Esophagus muscularis mucosa (tissue), 4 donors: ENCODE measurements at regions not wholly inside any gene's neighbourhood (a gene's known extent, or its start where the extent isn't known, plus 50 kb on each side); places are given as distances from the start of the nearest gene placed in this dataset.
A peak's percentile ranks its signal among the peaks of the same experiment; 100 is the strongest.

Source experiments
- DNase-seq: peaks from one replicate; pipeline ENCODE4 v3.0.0-alpha.2; 2017; ENCODE audit errors: extremely low spot score
- H3K27ac ChIP-seq, 4 donors: fragments of 200-600 bp; sonication (generic); replicated peaks in 1 of 4; 1 replicate in 3 of 4; 2 replicates in 1 of 4; pipeline ENCODE4 v1.5.1; 2016 to 2019; ENCODE audit warnings: mild to moderate bottlenecking in 1 of 4
- H3K27me3 ChIP-seq, 4 donors: fragments of 200-600 bp; sonication (generic); one replicate each; pipeline versions ENCODE4 v1.5.1 to v1.6.0; 2016 to 2019
- H3K36me3 ChIP-seq, 4 donors: fragments of 200-600 bp; sonication (generic); one replicate each; pipeline ENCODE4 v1.5.1; 2016 to 2019
- H3K4me1 ChIP-seq, 4 donors: fragments of 200-600 bp; sonication (generic); one replicate each; pipeline ENCODE4 v1.5.1; 2016 to 2019
- H3K4me3 ChIP-seq, 4 donors: fragments of 200-600 bp; sonication (generic); 1 replicate in 2 of 4; 2 replicates in 2 of 4; pipeline ENCODE4 v1.5.1; 2016 to 2019; ENCODE audit warnings: mild to moderate bottlenecking in 4 of 4, moderate library complexity in 1 of 4
- H3K9me3 ChIP-seq, 4 donors: fragments of 200-600 bp; sonication (generic); 1 replicate in 3 of 4; 2 replicates in 1 of 4; pipeline ENCODE4 v1.5.1; 2016 to 2019
- CTCF ChIP-seq, 3 experiments: fragments of 200-600 bp in 2 of 3; fragments of 450-650 bp in 1 of 3; sonication (generic) in 2 of 3; IDR thresholded peaks; one replicate each; pipeline ENCODE4 v1.5.1; 2017 to 2019; ENCODE audit warnings: antibody characterized with exemption in 3 of 3, mild to moderate bottlenecking in 2 of 3, moderate library complexity in 1 of 3
- EP300 ChIP-seq: sonication (generic); formaldehyde crosslinking; IDR thresholded peaks from one replicate; pipeline ENCODE4 v1.6.1; 2017; ENCODE audit warnings: antibody characterized with exemption
- POLR2A ChIP-seq: fragments of 450-650 bp; IDR thresholded peaks from one replicate; pipeline ENCODE4 v1.6.1; 2017; ENCODE audit warnings: antibody characterized with exemption, moderate library complexity, mild to moderate bottlenecking, low read depth
- POLR2AphosphoS5 ChIP-seq, 2 donors: sonication (generic); formaldehyde crosslinking; IDR thresholded peaks; one replicate each; pipeline ENCODE4 v1.6.1; 2017; ENCODE audit warnings: antibody characterized with exemption in 2 of 2
- WGBS: methylation state at CpG from one replicate; pipeline ENCODE4 v1.1.5; 2018; 5-methylcytosine and 5-hydroxymethylcytosine counted together
- intact Hi-C: fragments of 100-400 bp; cut with DNase I; formaldehyde crosslinking; loops from one replicate; pipeline ENCODE4 v1.15.1; 2023

- intact Hi-C loops: loop anchor here (5.0 kb wide), 1 partner anchor 294 kb away; no protein-coding TSS in a partner anchor
- Histone ChIP-seq H3K27me3 (no peaks in the 10 kb centered on the region), H3K4me1 (peaks cover 0 to 6% (median 0%) of the 10 kb centered on the region in 4 donors), H3K36me3 (no peaks in the 10 kb centered on the region), H3K9me3 (no peaks in the 10 kb centered on the region), H3K27ac (no peak overlapping the region), H3K4me3 (no peak overlapping the region)
- WGBS: 55% methylated on average over 7 of the region's 7 CpGs
- TF ChIP-seq EP300 (no peak), POLR2AphosphoS5 (IDR thresholded peaks at IDR 0.05) (no peak), CTCF (IDR thresholded peaks at IDR 0.05) (no peak), POLR2A (no peak)
- DNase-seq: no peak
Measured at GRCh38 chr11:12598330-12599256, 75.6 kb upstream of the TEAD1 start.

- H3K36me3 ChIP-seq: no peaks in the 10 kb centered on the region
- WGBS: 77% methylated on average over 10 of the region's 15 CpGs
- intact Hi-C loops: loop anchor here (5.0 kb wide), 1 partner anchor 293 kb away; no protein-coding TSS in a partner anchor
- no peak overlapping the region for H3K4me3 ChIP-seq
- no peaks in the 10 kb centered on the region for H3K27me3 ChIP-seq
- no peak overlapping the region for H3K27ac ChIP-seq
- TF ChIP-seq CTCF (IDR thresholded peaks at IDR 0.05): peak; percentile 59 to 79 (median 68)
- no peak for TF ChIP-seq POLR2A
- no peak for DNase-seq
- no peaks in the 10 kb centered on the region for H3K9me3 ChIP-seq
- peaks cover 0 to 6% (median 0%) of the 10 kb centered on the region in 4 donors for H3K4me1 ChIP-seq
Measured at GRCh38 chr11:12599408-12600143, 74.6 kb upstream of the TEAD1 start.

- WGBS: 97% methylated on average over 6 of the region's 6 CpGs
- DNase-seq: no peak
- no peak for TF ChIP-seq POLR2AphosphoS5 (IDR thresholded peaks at IDR 0.05)
- no peak for TF ChIP-seq EP300
- no peak for TF ChIP-seq CTCF (IDR thresholded peaks at IDR 0.05)
- TF ChIP-seq POLR2A: no peak
- Histone ChIP-seq H3K4me1 (peaks cover 0 to 6% (median 0%) of the 10 kb centered on the region in 4 donors), H3K9me3 (no peaks in the 10 kb centered on the region), H3K4me3 (no peak overlapping the region), H3K27ac (no peak overlapping the region), H3K36me3 (no peaks in the 10 kb centered on the region), H3K27me3 (no peaks in the 10 kb centered on the region)
- intact Hi-C loops: no loop called here
Measured at GRCh38 chr11:12600829-12601228, 73.4 kb upstream of the TEAD1 start.

GRCh38 chr11:12602421-12602820 lies 71.8 kb upstream of the TEAD1 start:
- DNase-seq: no peak
- Histone ChIP-seq H3K4me3 (no peak overlapping the region), H3K9me3 (no peaks in the 10 kb centered on the region), H3K27me3 (no peaks in the 10 kb centered on the region), H3K36me3 (no peaks in the 10 kb centered on the region), H3K4me1 (peaks cover 0 to 6% (median 0%) of the 10 kb centered on the region in 4 donors), H3K27ac (no peak overlapping the region)
- WGBS: 78% methylated on average over 4 of the region's 4 CpGs
- no peak for TF ChIP-seq EP300
- TF ChIP-seq CTCF (IDR thresholded peaks at IDR 0.05): no peak
- TF ChIP-seq POLR2A: no peak
- TF ChIP-seq POLR2AphosphoS5 (IDR thresholded peaks at IDR 0.05): no peak
- intact Hi-C loops: no loop called here
